H1 (cell line): ENCODE measurements at regions not wholly inside any gene's neighbourhood (a gene's known extent, or its start where the extent isn't known, plus 50 kb on each side); places are given as distances from the start of the nearest gene placed in this dataset.

Experiments used
- E2F6 ChIP-seq: IDR thresholded peaks from 2 replicates; pipeline ENCODE4 v1.6.1; 2012; ENCODE audit warnings: inconsistent platforms
- HDAC2 ChIP-seq, 2 experiments: fragments of 300-600 bp in 1 of 2; sonication (generic) in 1 of 2; IDR thresholded peaks; 2 replicates each; pipeline ENCODE4 v1.6.1; 2011 to 2012; ENCODE audit warnings: low read depth in 2 of 2, low read length in 2 of 2, mild to moderate bottlenecking in 2 of 2, moderate library complexity in 2 of 2, borderline replicate concordance in 1 of 2, inconsistent platforms in 1 of 2
- JUND ChIP-seq: IDR thresholded peaks from 2 replicates; pipeline ENCODE4 v1.6.1; 2011; ENCODE audit warnings: mild to moderate bottlenecking, improper control_type of control experiment, low read length
- RBBP5 ChIP-seq: IDR thresholded peaks from 2 replicates; pipeline ENCODE4 v1.7.1; 2012; ENCODE audit warnings: low read depth, mild to moderate bottlenecking, inconsistent platforms, low read length, moderate library complexity, borderline replicate concordance
- RNF2 ChIP-seq: fragments of 200-900, 300-1000 bp; sonication (generic); IDR thresholded peaks from 2 replicates; pipeline ENCODE4 v1.7.1; 2016; ENCODE audit warnings: borderline replicate concordance, low read depth, mild to moderate bottlenecking, antibody characterized with exemption, low read length; ENCODE audit not compliant: poor library complexity, severe bottlenecking; ENCODE audit errors: missing control alignments

GRCh38 chr5:160500786-160501779, 79.4 kb downstream of the PTTG1 start (continued):
- no peak for TF ChIP-seq JUND
- no peak for TF ChIP-seq RBBP5
- no peak for TF ChIP-seq HDAC2 (IDR thresholded peaks at IDR 0.05; ENCODE audit: borderline replicate concordance in 1 of 2, low read depth in 2 of 2, low read length in 2 of 2)
- TF ChIP-seq RNF2: no peak
- TF ChIP-seq E2F6: no peak
